HepG2 (cell line): ENCODE measurements at regions not wholly inside any gene's neighbourhood (a gene's known extent, or its start where the extent isn't known, plus 50 kb on each side); places are given as distances from the start of the nearest gene placed in this dataset.

Source experiments
- CAMTA2 ChIP-seq: sonication (generic); formaldehyde crosslinking; IDR thresholded peaks from 2 replicates; pipeline ENCODE4 v1.4.0; 2020; ENCODE audit warnings: mild to moderate bottlenecking, missing genetic modification reagents, borderline replicate concordance
- CHCHD3 ChIP-seq: sonication (generic); formaldehyde crosslinking; IDR thresholded peaks from 2 replicates; pipeline ENCODE4 v1.8.0; 2022; ENCODE audit warnings: mild to moderate bottlenecking, missing genetic modification reagents, moderate library complexity
- CREBL2 ChIP-seq: sonication (generic); formaldehyde crosslinking; IDR thresholded peaks from 2 replicates; pipeline ENCODE4 v1.8.1; 2023; ENCODE audit warnings: missing genetic modification reagents, mild to moderate bottlenecking, borderline replicate concordance
- EP300 ChIP-seq, 3 experiments: sonication (generic) in 1 of 3; formaldehyde crosslinking in 1 of 3; IDR thresholded peaks; 2 replicates each; pipeline versions ENCODE4 v1.5.1 to v1.6.1; 2011 to 2020; ENCODE audit warnings: low read depth in 2 of 3, low read length in 2 of 3, borderline replicate concordance in 1 of 3, improper control_type of control experiment in 1 of 3, mild to moderate bottlenecking in 1 of 3, missing genetic modification reagents in 1 of 3, moderate library complexity in 1 of 3
- FOXM1 ChIP-seq: sonication (generic); formaldehyde crosslinking; IDR thresholded peaks from 2 replicates; pipeline ENCODE4 v1.5.0; 2020; ENCODE audit warnings: missing genetic modification reagents
- KMT2B ChIP-seq: IDR thresholded peaks from 2 replicates; pipeline ENCODE4 v1.6.1; 2016; ENCODE audit warnings: missing genetic modification reagents, missing compliant biosample characterization
- NFKB2 ChIP-seq: sonication (generic); formaldehyde crosslinking; IDR thresholded peaks from 2 replicates; pipeline ENCODE4 v1.4.0; 2020; ENCODE audit warnings: missing genetic modification reagents, borderline replicate concordance
- PAWR ChIP-seq: sonication (generic); formaldehyde crosslinking; IDR thresholded peaks from 2 replicates; pipeline ENCODE4 v1.4.0; 2020; ENCODE audit warnings: missing genetic modification reagents, mild to moderate bottlenecking, borderline replicate concordance
- REST ChIP-seq, 2 experiments: IDR thresholded peaks; 2 replicates each; pipeline ENCODE4 v1.6.1; 2011 to 2012; ENCODE audit warnings: low read length in 2 of 2, borderline replicate concordance in 1 of 2, low read depth in 1 of 2, mild to moderate bottlenecking in 1 of 2, moderate library complexity in 1 of 2
- TCF7L2 ChIP-seq: IDR thresholded peaks from 2 replicates; pipeline ENCODE4 v1.6.1; 2011; ENCODE audit warnings: mild to moderate bottlenecking, low read depth, low read length, moderate library complexity
- ZBTB1 ChIP-seq: sonication (generic); formaldehyde crosslinking; IDR thresholded peaks from 2 replicates; pipeline ENCODE4 v1.4.0; 2020; ENCODE audit warnings: missing genetic modification reagents, borderline replicate concordance
- ZBTB38 ChIP-seq: sonication (generic); formaldehyde crosslinking; IDR thresholded peaks from 2 replicates; pipeline ENCODE4 v1.5.1; 2020; ENCODE audit warnings: mild to moderate bottlenecking, missing genetic modification reagents
- ZNF180 ChIP-seq: sonication (generic); formaldehyde crosslinking; IDR thresholded peaks from 2 replicates; pipeline ENCODE4 v1.4.0; 2020; ENCODE audit warnings: low read depth, missing genetic modification reagents, borderline replicate concordance
- ZNF224 ChIP-seq: sonication (generic); formaldehyde crosslinking; IDR thresholded peaks from 2 replicates; pipeline ENCODE4 v1.5.0; 2020; ENCODE audit warnings: mild to moderate bottlenecking, missing genetic modification reagents
- ZNF234 ChIP-seq: sonication (generic); formaldehyde crosslinking; conservative IDR thresholded peaks from 2 replicates; pipeline ENCODE4 v1.5.1; 2020; ENCODE audit warnings: mild to moderate bottlenecking, missing genetic modification reagents
- ZNF343 ChIP-seq: sonication (generic); formaldehyde crosslinking; IDR thresholded peaks from 2 replicates; pipeline ENCODE4 v1.4.0; 2020; ENCODE audit warnings: mild to moderate bottlenecking, missing genetic modification reagents
- ZNF484 ChIP-seq: sonication (generic); formaldehyde crosslinking; IDR thresholded peaks from 2 replicates; pipeline ENCODE4 v1.5.1; 2020; ENCODE audit warnings: mild to moderate bottlenecking, low read depth, missing genetic modification reagents, borderline replicate concordance
- ZNF644 ChIP-seq: IDR thresholded peaks from 2 replicates; pipeline ENCODE4 v1.6.1; 2016; ENCODE audit warnings: low read depth
- ZNF713 ChIP-seq: sonication (generic); formaldehyde crosslinking; IDR thresholded peaks from 2 replicates; pipeline ENCODE4 v1.4.0; 2020; ENCODE audit warnings: mild to moderate bottlenecking, missing genetic modification reagents

DNA sequence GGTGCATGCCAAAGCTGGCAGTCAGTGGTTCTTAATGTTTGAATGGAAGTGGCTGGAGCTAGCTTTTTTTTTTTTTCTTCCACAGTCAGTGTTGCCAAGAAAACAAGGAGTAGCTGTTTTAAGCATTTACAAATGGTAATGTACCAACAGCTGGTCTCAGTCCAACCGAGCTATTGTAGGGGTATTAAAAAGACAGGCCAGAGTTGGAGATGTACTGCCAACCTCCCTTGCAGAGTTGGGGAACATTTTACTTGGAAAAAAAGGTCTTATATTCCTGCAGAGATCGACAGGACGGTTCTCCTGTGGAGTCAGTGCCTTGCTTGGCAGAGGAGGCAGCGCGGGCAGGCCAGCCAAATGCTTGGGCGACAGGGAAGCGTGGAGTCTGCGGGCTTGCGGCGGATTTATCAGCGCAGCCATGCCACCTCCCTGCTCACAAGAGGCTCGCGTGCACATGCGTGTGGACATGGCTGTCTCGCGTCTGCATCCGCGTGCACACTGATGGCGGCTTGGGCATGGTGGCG lies 338.1 kb downstream of the RPS6KC1 start (continued):
- no peak for TF ChIP-seq CAMTA2 (CRISPR knock-in tag)
- no peak for TF ChIP-seq CREBL2
- TF ChIP-seq KMT2B (CRISPR knock-in tag), result no peak
- TF ChIP-seq ZBTB38 (CRISPR knock-in tag), result peak; percentile 87
- no peak for TF ChIP-seq CHCHD3 (CRISPR knock-in tag)
- no peak for TF ChIP-seq ZNF180 (CRISPR knock-in tag)
- no peak for TF ChIP-seq ZNF713 (CRISPR knock-in tag)
- TF ChIP-seq REST (IDR thresholded peaks at IDR 0.05; ENCODE audit: borderline replicate concordance in 1 of 2, low read depth in 1 of 2, low read length in 2 of 2), result no peak
- TF ChIP-seq ZNF224 (CRISPR knock-in tag), result no peak
- TF ChIP-seq ZNF644 (CRISPR knock-in tag), result no peak
- no peak for TF ChIP-seq ZNF234 (CRISPR knock-in tag)
- no peak for TF ChIP-seq PAWR (CRISPR knock-in tag)
- no peak for TF ChIP-seq EP300 (IDR thresholded peaks at IDR 0.05; ENCODE audit: low read depth in 2 of 2, low read length in 2 of 2)
- no peak for TF ChIP-seq EP300 (CRISPR knock-in tag; IDR thresholded peaks at IDR 0.05; ENCODE audit: borderline replicate concordance)
- no peak for TF ChIP-seq ZBTB1 (CRISPR knock-in tag)
- no peak for TF ChIP-seq NFKB2 (CRISPR knock-in tag)
- TF ChIP-seq ZNF484 (CRISPR knock-in tag), result no peak
- TF ChIP-seq ZNF343 (CRISPR knock-in tag), result no peak
- no peak for TF ChIP-seq TCF7L2
- no peak for TF ChIP-seq FOXM1 (CRISPR knock-in tag)
